SK-N-SH treated with all-trans-retinoic acid at 6 μM for 48 hours (cell line): ENCODE measurements at regions not wholly inside any gene's neighbourhood (a gene's known extent, or its start where the extent isn't known, plus 50 kb on each side); places are given as distances from the start of the nearest gene placed in this dataset.

Experiments
- ATAC-seq: fragments of 200-7000 bp; cut with Tn5 transposase; 3 replicates; pipeline ENCODE4 v1.9.1; 2020; ENCODE audit warnings: mild to moderate bottlenecking, moderate library complexity
- ARNTL ChIP-seq: fragments of 450-650 bp; formaldehyde crosslinking; IDR thresholded peaks from 2 replicates; pipeline ENCODE4 v1.5.0; 2020; ENCODE audit warnings: low read depth, mild to moderate bottlenecking, moderate library complexity, borderline replicate concordance
- BACH2 ChIP-seq: fragments of 250-450 bp; sonication (Bioruptor Pico); IDR thresholded peaks from 2 replicates; pipeline ENCODE4 v1.9.0; 2021; ENCODE audit warnings: mild to moderate bottlenecking, borderline replicate concordance
- CREB5 ChIP-seq: fragments of 250-450 bp; sonication (Bioruptor Pico); IDR thresholded peaks from 2 replicates; pipeline ENCODE4 v1.5.1; 2020; ENCODE audit warnings: low read depth, mild to moderate bottlenecking, moderate library complexity
- CSRNP3 ChIP-seq: fragments of 250-450 bp; sonication (Bioruptor Pico); IDR thresholded peaks from 2 replicates; pipeline ENCODE4 v1.5.1; 2021; ENCODE audit warnings: mild to moderate bottlenecking, moderate library complexity
- ESRRG ChIP-seq: fragments of 250-450 bp; sonication (Bioruptor Pico); IDR thresholded peaks from 2 replicates; pipeline ENCODE4 v1.6.1; 2021; ENCODE audit warnings: mild to moderate bottlenecking
- GLIS3 ChIP-seq: fragments of 250-450 bp; sonication (Bioruptor Pico); IDR thresholded peaks from 2 replicates; pipeline ENCODE4 v1.5.0; 2020; ENCODE audit warnings: mild to moderate bottlenecking, moderate library complexity
- ISL1 ChIP-seq: fragments of 250-450 bp; sonication (Bioruptor Pico); IDR thresholded peaks from 2 replicates; pipeline ENCODE4 v2.1.2; 2022; ENCODE audit warnings: mild to moderate bottlenecking, moderate library complexity
- OSR1 ChIP-seq: fragments of 250-450 bp; sonication (Bioruptor Pico); IDR thresholded peaks from 2 replicates; pipeline ENCODE4 v1.8.0; 2022; ENCODE audit warnings: moderate library complexity, mild to moderate bottlenecking, inconsistent platforms
- PPARA ChIP-seq: fragments of 250-450 bp; sonication (Bioruptor Pico); IDR thresholded peaks from 2 replicates; pipeline ENCODE4 v1.5.0; 2020; ENCODE audit warnings: mild to moderate bottlenecking, borderline replicate concordance
- RARB ChIP-seq: fragments of 250-450 bp; sonication (Bioruptor Pico); IDR thresholded peaks from 2 replicates; pipeline ENCODE4 v1.8.0; 2021; ENCODE audit warnings: mild to moderate bottlenecking, moderate library complexity
- TOX ChIP-seq: fragments of 250-450 bp; sonication (Bioruptor Pico); IDR thresholded peaks from 2 replicates; pipeline ENCODE4 v1.8.0; 2021; ENCODE audit warnings: mild to moderate bottlenecking, moderate library complexity, borderline replicate concordance
- TSHZ2 ChIP-seq: fragments of 250-450 bp; sonication (Bioruptor Pico); IDR thresholded peaks from 2 replicates; pipeline ENCODE4 v1.5.0; 2020; ENCODE audit warnings: mild to moderate bottlenecking, moderate library complexity
- ZC3H10 ChIP-seq: fragments of 250-450 bp; sonication (Bioruptor Pico); IDR thresholded peaks from 2 replicates; pipeline ENCODE4 v1.5.1; 2021; ENCODE audit warnings: mild to moderate bottlenecking, moderate library complexity
- ZFP3 ChIP-seq: fragments of 250-450 bp; sonication (Bioruptor Pico); IDR thresholded peaks from 2 replicates; pipeline ENCODE4 v1.5.0; 2020; ENCODE audit warnings: mild to moderate bottlenecking, moderate library complexity
- ZFP30 ChIP-seq: fragments of 450-650 bp; formaldehyde crosslinking; IDR thresholded peaks from 2 replicates; pipeline ENCODE4 v1.5.0; 2022; ENCODE audit warnings: mild to moderate bottlenecking, moderate library complexity
- ZNF70 ChIP-seq: fragments of 450-650 bp; formaldehyde crosslinking; IDR thresholded peaks from 2 replicates; pipeline ENCODE4 v1.5.0; 2020; ENCODE audit warnings: mild to moderate bottlenecking, moderate library complexity
- ZNF8 ChIP-seq: fragments of 450-650 bp; formaldehyde crosslinking; IDR thresholded peaks from 2 replicates; pipeline ENCODE4 v1.5.0; 2020; ENCODE audit warnings: mild to moderate bottlenecking, moderate library complexity
- TF ChIP-seq, protein P1 (sequence below): fragments of 250-450 bp; sonication (Bioruptor Pico); IDR thresholded peaks from 2 replicates; pipeline ENCODE4 v1.8.0; 2021; ENCODE audit warnings: low read depth, mild to moderate bottlenecking, moderate library complexity, borderline replicate concordance
- TF ChIP-seq, protein P2 (sequence below): fragments of 250-450 bp; sonication (Bioruptor Pico); IDR thresholded peaks from 2 replicates; pipeline ENCODE4 v1.8.0; 2020; ENCODE audit warnings: mild to moderate bottlenecking, moderate library complexity, borderline replicate concordance

DNA sequence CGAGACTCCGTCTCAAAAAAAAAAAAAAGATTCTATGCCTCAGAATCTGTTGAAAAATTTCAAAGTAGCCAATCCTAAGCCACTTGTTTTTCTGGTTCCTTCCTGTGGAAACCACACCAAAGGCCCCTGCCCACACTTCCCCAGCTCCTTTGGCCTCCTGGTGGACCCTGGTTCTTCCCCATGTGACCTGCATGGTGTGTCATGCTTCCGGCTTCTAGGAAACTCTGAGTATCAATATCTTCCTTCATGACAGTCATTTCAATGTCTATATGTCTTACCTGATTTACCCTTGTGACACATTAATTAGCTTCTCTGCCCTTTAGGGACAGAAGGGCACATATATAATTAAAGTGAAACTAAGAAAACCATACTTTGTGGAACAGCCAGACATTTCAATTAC is 80.4 kb upstream of the GRB10 start (continued):
- no peak for TF ChIP-seq CREB5 (CRISPR knock-in tag)
- no peak for TF ChIP-seq ZFP30
- TF ChIP-seq BACH2 (CRISPR knock-in tag): no peak
- no peak for TF ChIP-seq ZNF70 (CRISPR knock-in tag)
- TF ChIP-seq ZNF8 (CRISPR knock-in tag): no peak

DNA sequence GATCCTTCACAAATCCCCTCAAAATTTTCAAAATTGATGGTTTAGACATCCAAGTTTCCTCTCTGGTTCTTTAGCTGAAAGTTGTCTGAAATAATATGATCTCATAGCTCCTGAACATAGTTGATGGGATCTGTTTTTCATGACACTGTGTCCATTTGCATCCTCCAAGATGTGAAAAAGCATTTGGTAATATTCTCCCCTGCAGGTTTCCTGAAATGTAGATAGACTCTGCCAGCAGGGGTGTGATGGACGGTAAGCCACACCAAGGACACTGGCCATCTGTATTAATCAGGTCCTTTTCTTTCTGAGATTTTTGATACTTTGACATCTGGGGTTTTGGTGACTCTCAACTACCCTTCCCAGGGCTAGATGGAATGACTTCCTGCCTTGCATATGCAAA is 79.6 kb upstream of the GRB10 start:
- TF ChIP-seq PPARA (CRISPR knock-in tag) (no peak), ZFP3 (CRISPR knock-in tag) (no peak), TSHZ2 (CRISPR knock-in tag) (no peak), GLIS3 (CRISPR knock-in tag) (no peak), ESRRG (CRISPR knock-in tag) (no peak), TOX (CRISPR knock-in tag) (no peak), ZC3H10 (no peak), OSR1 (CRISPR knock-in tag) (no peak), ARNTL (CRISPR knock-in tag) (no peak), RARB (CRISPR knock-in tag) (no peak), BACH2 (CRISPR knock-in tag) (no peak), CSRNP3 (CRISPR knock-in tag) (no peak), ZNF8 (CRISPR knock-in tag) (no peak)
- TF ChIP-seq, protein P1, sequence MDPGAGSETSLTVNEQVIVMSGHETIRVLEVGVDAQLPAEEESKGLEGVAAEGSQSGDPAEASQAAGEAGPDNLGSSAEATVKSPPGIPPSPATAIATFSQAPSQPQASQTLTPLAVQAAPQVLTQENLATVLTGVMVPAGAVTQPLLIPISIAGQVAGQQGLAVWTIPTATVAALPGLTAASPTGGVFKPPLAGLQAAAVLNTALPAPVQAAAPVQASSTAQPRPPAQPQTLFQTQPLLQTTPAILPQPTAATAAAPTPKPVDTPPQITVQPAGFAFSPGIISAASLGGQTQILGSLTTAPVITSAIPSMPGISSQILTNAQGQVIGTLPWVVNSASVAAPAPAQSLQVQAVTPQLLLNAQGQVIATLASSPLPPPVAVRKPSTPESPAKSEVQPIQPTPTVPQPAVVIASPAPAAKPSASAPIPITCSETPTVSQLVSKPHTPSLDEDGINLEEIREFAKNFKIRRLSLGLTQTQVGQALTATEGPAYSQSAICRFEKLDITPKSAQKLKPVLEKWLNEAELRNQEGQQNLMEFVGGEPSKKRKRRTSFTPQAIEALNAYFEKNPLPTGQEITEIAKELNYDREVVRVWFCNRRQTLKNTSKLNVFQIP (CRISPR knock-in tag): no peak

DNA sequence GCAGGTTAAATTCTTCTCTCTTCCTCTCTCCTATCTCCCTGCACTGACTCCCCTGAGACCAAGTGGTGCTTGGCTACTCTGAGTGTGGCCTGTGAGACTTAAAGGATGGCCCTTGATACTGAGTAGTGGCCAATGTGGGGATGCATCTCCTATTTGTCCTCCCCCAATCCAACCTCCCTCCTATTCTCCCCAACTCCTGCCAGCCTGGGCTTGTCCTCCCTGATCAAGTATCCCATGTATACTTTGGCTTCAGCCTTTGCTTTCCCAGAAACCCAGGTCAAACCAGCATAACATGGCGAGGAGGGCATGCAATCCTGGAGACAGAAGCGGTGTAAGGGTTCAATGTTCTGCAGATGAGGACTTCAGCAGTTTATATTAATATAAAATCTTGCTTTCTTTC is 77.9 kb upstream of the GRB10 start:
- TF ChIP-seq CREB5 (CRISPR knock-in tag) (no peak), OSR1 (CRISPR knock-in tag) (no peak), ZNF8 (CRISPR knock-in tag) (no peak), ZC3H10 (no peak)
- TF ChIP-seq, protein P2, sequence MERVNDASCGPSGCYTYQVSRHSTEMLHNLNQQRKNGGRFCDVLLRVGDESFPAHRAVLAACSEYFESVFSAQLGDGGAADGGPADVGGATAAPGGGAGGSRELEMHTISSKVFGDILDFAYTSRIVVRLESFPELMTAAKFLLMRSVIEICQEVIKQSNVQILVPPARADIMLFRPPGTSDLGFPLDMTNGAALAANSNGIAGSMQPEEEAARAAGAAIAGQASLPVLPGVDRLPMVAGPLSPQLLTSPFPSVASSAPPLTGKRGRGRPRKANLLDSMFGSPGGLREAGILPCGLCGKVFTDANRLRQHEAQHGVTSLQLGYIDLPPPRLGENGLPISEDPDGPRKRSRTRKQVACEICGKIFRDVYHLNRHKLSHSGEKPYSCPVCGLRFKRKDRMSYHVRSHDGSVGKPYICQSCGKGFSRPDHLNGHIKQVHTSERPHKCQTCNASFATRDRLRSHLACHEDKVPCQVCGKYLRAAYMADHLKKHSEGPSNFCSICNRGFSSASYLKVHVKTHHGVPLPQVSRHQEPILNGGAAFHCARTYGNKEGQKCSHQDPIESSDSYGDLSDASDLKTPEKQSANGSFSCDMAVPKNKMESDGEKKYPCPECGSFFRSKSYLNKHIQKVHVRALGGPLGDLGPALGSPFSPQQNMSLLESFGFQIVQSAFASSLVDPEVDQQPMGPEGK (CRISPR knock-in tag): no peak
- TF ChIP-seq, all 23 proteins: peak for 0

More for the DNA sequence above, 79.6 kb upstream of the GRB10 start:
- no peak for ATAC-seq

DNA sequence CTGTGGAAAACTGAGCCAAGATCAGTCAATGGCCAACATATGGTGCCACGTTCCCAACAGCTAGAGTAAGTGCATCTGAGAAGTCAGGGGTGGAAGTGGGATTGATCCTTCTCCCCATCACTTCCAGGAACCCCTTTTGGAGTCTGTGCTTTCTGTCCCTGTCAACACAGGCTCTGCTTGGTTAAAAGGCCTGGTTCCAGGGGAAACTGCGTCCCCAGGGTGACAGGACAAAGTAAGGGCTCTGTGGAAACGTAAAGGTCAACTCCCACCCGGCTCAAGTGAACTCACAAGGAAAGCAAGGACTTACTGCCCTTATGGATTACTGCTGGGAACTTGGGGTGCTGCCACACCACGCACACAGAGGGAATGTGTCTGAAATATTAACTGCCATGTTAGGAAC is 77.5 kb upstream of the GRB10 start:
- no peak for ATAC-seq
- TF ChIP-seq, protein P2 (CRISPR knock-in tag): no peak
- no peak for TF ChIP-seq ZFP30
- TF ChIP-seq CREB5 (CRISPR knock-in tag): no peak
- no peak for TF ChIP-seq ARNTL (CRISPR knock-in tag)
- TF ChIP-seq PPARA (CRISPR knock-in tag): no peak
- no peak for TF ChIP-seq BACH2 (CRISPR knock-in tag)
- TF ChIP-seq, protein P1 (CRISPR knock-in tag): no peak
- no peak for TF ChIP-seq ZC3H10
- TF ChIP-seq ESRRG (CRISPR knock-in tag): no peak
- no peak for TF ChIP-seq RARB (CRISPR knock-in tag)
- TF ChIP-seq ISL1 (CRISPR knock-in tag): no peak

More for the DNA sequence above, 77.9 kb upstream of the GRB10 start:
- ATAC-seq: no peak
